GM19372 (cell line): ENCODE measurements at regions not wholly inside any gene's neighbourhood (a gene's known extent, or its start where the extent isn't known, plus 50 kb on each side); places are given as distances from the start of the nearest gene placed in this dataset.
"Not testable (repeated sequence)": the region's sequence is repeated elsewhere in the genome, so short reads cannot be mapped to it uniquely, and the experiment has no call there.

Experiments
- ATAC-seq: cut with Tn5 transposase; IDR thresholded peaks from one replicate; pipeline ENCODE4 v1.9.1; 2021; ENCODE audit warnings: mild to moderate bottlenecking, low read depth, moderate library complexity; ENCODE audit not compliant: unreplicated experiment

DNA sequence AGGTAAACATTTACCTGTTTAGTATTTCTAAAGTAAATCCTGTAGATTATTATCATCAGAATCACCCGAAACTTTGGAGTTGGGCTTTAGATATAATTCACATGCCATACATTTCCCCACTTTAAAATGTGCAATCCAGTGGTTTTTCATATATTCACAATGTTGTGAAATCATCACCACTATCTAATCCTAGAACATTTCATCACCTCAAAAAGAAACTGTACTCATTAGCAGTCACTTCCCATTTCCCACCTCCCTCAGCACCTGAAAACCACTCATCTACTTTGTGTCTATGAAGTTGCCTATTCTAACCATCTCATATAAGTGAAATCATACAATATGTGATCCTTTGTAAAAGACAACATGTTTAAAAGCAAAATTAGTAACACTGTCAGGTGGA, 182.6 kb downstream of the FZD1 start:
- ATAC-seq = no peak

DNA sequence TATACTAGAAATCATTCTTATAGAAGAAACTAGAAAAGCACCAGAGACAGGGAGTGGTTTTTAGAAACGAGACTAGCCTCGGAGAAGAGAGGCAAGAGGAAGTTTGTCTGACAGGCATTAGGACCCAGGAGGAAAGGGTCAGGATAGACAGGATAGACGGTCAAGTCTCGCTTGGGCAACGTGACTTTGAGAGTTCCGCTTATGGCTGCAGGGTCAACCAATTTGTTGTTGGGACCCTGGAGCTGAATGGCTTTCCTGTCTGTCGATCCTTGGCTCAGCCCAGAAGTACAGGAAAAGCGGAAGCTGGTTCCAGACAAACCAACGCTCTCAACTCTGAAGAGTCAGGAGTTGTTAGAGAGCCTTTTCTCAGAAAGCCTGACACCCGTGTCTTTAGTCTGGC, 191.2 kb downstream of the FZD1 start:
- ATAC-seq = no peak

DNA sequence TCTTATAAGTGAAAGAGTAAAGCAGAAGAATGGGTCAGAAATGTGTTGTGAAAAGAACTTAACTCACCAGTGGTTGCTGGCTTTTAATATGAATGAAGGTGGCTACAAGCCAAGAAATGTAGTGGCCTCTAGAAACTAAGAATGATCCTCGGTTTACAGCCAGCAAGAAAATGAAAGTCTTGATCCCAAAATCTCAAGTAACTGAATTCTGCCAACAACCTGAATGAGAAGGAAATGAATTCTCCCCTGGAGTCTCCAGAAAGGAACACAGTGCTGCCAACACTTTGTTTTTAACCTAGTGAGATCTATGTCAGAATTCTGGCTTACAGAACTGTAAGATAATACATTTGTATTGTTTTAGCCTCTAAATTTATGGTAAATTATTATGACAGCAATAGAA, 193.0 kb downstream of the FZD1 start:
- ATAC-seq = no peak

DNA sequence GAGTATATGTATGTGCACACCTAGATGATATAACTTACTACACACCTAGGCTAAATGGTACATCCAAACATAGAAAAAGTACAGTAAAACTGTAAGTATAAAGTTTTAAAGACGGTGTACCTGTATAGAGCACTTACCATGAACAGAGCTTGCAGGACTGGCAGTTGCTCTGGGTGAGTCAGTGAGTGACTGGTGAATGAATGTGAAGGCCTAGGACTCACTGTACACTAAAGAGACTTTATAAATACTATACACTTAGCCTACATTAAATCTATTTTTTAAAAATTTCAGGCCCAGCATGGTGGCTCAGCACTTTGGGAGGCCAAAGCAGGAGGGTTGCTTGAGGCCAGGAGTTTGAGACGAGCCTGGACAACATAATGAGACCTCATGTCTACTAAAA, 195.3 kb downstream of the FZD1 start:
- ATAC-seq = no peak

DNA sequence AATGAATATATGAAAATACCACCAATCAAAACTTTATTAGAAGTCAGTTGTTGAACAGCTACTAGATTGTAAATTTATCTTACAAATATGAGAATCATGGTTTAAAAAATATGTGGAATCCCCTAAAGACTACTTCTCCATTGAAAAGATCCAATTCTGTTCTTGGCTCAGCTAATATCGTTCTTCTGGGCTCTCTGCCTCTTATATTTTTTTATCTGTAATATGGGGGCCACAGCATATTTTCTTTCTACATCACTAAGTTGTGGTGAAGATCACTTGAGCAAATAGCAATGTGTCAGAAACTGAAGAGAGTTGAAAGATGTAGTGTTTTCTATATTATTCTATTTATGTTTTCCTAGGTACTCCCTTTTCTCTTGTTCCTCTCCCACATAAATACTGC, 198.1 kb downstream of the FZD1 start:
- ATAC-seq = no peak

DNA sequence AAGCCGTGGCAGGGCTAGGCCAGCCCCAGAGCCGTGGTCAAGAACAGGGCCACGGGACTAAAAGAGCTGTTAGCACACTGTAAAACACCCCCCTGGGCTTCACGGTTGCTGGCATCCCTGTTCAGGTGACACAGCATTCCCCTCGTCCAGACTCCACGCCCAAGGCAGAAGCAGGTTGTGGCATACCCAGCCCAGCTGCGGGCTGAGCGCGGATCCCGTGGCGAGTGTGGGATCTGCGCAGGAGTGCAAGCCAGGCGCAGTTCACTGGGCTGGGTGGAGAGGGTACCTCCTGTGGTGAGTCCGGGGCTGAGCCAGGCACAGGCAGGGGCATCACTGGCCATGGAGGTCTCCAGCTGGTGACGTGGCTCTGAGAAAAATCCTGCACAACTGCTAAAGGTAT, 199.1 kb downstream of the FZD1 start:
- no peak for ATAC-seq

DNA sequence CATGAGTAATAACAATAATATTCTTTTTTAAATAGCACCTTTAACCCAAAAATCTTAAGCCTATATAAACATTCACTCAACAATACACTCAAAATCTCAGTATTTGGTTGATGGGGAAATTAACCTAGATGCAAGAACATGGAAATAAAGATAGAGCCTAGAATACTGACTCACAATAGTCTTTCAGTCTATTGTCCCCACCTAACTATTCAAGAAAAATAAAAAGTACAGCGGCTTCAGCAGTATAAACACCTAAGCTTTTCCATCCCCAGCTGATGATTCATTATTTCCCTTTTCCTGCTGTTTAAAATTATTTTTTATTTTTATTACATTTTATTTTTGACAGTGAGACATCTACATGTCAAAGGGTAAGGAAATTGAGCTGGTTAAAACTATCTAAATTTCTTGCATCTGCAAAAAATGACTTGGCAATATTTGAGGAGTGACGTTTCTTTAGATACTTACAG, 201.4 kb downstream of the FZD1 start:
- ATAC-seq = no peak

DNA sequence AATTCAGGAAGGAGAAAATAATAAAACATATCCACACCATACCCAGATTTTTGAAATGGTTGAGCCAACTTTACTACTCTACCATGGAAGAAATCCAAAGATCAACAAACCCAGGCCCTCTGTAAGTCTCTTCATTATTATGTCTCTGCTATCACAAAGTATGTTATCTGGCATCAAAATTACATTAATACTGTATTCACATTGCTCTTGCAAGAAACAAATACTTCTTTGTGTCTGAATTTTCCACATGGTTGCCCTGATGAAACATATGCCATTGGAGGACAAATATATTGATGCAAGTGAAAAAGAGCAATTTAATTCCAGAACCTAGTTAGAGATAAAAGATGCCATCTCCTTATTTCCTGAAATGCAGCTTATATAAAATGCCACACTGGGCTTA, 204.0 kb downstream of the FZD1 start:
- no peak for ATAC-seq

DNA sequence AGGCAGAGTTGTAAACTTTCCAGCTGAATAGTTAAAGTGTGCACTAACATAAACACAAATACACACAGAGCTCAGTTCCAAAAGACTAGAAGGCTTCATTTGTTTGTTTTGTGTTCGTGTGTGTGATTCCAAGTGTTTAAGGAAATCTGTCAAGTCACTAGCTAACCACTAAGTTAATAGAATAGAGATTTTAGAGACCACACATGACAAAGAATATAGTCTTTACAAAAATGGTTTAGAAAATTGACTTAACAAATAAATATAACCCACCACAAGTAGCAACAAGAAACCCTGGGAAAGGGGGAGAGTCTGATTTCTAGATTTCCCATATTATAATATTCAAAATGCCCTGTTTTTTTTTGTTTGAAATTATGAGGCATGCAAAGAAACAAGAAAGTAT, 209.4 kb downstream of the FZD1 start:
- ATAC-seq = no peak

DNA sequence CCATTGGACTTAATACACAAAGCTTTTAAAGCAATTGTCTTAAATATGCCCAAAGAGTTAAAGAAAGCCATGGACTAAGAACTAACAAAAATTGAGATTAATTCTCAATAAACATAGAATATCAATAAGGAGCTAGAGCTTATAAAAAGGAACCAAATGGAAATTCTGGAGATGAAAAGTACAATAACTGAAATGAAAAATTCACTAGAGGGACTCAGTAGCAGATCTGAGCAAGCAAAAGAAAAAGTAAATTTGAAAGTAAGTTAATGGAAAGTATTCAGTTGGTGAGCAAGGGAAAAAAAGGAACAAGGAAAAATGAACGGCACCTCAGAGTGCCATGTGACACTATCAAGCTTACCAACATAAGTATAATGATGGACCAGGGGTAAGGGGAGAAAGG, 209.8 kb downstream of the FZD1 start:
- ATAC-seq = no peak

DNA sequence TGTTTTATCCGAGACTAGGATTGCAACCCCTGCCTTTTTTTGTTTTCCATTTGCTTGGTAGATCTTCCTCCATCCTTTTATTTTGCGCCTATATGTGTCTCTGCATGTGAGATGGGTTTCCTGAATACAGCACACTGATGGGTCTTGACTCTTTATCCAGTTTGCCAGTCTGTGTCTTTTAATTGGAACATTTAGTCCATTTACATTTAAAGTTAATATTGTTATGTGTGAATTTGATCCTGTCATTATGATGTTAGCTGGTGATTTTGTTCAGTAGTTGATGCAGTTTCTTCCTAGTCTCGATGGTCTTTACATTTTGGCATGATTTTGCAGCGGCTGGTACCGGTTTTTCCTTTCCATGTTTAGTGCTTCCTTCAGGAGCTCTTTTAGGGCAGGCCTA, 216.2 kb downstream of the FZD1 start:
- ATAC-seq = not testable (repeated sequence)

DNA sequence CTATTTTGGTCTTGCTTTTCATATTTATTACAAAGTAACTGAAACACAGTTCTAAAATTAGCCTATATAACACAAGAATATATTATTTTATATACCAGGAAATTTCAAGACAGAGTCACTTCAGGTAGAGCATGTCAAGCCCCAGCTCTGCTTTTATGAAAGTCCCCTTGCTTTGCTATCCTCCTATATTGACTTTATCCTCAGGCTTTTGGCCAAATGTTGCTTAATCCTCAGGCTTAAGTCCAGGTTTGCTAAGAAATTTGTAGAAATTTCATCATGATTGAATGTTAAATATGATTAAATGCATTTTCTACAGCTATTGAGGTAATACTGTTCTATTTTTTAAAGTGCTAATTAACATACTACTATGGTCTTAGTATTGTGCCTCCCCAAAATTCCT, 227.6 kb downstream of the FZD1 start:
- ATAC-seq = no peak

DNA sequence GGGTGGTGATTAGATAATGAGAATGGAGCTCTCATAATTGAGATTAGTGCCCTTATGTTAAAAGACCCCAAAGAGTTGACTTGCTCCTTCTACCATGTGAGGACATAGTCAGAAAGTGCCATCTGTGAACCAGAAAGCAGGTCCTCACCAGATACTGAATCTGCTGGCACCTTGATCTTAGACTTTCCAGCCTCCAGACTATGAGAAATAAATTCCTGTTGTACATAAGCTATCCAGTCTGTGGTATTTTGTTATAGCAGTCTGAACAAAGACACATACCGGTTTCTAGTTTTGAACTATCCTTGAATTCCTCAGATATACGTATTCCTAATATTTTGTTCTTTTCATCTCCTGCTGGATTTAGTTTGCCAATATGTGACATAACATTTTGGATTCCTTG, 228.1 kb downstream of the FZD1 start:
- no peak for ATAC-seq

DNA sequence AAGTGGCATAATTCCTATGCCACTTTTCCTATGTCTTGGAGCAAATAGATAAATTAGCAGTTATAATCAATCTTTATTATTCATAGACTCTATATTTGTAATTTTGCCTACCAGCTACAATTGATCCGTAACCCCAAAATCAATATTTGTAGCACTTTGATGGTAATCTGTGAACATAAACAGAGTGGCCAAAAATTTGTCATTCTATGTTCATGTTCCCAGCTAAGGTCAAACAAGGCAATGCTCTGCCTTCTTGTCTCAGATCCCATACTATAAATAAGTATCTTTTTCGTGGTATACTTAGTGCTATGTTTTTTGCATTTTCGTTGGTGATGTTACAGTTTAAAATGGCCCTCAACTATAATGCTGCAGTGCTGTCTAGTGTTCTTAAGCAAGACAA, 228.5 kb downstream of the FZD1 start:
- ATAC-seq = no peak

DNA sequence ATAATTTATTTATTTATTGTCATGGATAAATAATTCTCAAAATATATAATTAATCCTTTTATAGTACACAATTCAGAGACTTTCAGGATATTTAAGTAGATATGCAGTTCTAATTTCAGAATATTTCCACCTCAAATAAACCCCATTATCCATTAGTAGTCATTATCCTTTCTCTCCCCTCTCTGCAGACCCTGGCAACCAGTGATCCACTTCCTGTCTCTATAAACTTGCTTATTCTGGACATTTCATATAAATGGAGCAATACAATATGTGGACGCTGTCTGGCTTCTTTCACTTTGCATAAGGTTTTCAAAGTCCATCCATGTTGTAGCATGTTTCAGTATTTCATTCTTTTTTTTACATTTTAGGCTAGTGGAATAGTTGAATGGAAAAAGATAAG, 230.2 kb downstream of the FZD1 start:
- ATAC-seq = no peak

DNA sequence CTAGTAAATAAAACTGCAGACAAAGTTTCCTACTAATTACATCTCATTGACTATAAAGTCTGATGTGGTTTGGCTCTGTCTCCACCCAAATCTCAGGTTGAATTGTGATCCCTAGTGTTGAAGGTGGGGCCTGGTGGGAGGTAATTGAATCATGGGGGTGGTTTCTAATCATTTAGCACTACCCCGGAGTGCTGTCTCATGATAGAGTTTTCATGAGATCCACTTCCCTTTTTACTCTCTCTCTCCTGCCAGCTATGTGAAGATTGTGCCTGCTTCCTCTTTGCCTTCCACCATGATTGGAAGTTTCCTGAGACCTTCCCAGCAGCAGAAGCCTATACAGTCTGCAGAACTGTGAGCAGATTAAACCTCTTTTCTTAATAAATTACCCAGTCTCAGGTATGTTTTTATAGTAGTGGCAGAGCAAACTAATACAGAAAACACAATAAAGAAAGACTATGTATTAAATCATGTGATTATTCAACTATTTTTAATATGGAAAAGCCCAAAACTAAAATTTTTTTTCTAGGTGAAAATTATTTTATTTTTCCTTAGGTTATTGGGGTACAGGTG, 232.1 kb downstream of the FZD1 start:
- no peak for ATAC-seq

DNA sequence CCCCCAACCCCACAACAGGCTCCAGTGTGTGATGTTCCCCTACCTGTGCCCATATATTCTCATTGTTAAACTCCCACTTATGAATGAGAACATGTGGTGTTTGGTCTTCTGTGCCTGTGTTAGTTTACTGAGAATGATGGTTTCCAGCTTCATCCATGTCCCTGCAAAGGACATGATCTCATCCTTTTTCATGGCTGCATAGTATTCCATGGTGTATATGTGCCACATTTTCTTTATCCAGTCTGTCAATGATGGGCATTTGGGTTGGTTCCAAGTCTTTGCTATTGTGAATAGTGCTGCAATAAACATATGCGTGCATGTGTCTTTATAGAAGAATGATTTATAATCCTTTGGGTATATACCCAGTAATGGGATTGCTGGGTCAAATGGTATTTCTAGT, 233.0 kb downstream of the FZD1 start:
- ATAC-seq = not testable (repeated sequence)

DNA sequence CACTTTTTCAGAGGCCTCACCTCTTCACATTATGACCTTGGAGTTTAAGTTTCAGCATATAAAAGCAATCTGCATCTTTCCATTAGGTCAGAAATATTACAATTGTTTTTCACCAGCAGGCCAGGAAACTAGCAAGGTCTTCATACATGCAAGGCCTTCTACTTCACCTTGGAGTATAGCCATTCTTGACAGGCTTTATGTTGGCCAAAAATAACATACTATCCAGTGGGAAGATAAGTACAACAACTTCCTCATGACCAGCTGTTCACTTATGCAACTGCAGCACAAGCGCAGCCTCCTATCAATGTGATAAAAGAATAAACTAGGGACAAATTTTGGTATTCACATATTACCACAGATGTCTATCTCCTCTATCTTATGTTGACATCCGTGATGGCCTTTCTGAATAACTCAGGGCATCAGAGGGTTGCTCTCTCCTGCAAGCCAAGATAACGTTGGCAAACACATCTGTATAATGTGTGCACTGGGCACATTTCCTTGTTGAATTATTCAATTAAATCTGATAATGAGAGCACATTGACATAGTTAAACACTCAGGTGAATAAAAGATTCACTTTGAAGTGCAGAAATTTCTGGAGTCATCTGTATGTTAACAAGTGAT, 239.8 kb downstream of the FZD1 start:
- ATAC-seq = no peak

DNA sequence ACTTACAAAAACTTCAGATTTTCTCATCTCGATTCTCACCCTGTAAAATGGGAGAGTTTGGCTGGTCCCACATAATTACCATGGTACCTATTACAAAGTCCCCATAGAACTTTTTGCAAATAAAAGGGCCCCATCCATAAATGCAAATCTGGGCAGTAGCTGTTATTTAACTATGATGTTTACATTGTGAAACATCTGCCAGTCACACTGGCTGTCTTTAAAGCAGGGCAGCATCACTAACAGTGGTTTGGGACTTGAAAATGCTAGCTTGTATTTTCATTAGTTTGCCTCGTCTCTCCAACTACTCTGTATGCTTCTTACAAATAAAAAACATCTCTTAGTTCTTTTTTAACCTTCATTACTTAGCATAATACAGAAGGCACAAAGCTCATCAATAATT, 240.7 kb downstream of the FZD1 start:
- no peak for ATAC-seq

DNA sequence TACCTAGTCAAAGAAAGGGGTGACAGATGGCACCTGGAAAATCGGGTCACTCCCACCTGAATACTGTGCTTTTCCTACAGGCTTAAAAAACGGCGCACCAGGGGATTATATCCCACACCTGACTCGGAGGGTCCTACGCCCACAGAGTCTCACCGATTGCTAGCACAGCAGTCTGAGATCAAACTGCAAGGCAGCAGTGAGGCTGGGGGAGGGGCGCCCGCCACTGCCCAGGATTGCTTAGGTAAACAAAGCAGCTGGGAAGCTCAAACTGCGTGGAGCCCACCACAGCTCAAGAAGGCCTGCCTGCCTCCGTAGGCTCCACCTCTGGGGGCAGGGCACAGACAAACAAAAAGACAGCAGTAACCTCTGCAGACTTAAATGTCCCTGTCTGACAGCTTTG, 242.7 kb downstream of the FZD1 start:
- ATAC-seq = not testable (repeated sequence)

DNA sequence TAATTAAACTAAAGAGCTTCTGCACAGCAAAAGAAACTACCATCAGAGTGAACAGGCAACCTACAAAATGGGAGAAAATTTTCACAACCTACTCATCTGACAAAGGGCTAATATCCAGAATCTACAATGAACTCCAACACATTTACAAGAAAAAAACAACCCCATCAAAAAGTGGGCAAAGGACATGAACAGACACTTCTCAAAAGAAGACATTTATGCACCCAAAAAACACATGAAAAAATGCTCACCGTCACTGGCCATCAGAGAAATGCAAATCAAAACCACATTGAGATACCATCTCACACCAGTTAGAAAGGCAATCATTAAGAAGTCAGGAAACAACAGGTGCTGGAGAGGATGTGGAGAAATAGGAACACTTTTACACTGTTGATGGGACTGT, 247.6 kb downstream of the FZD1 start:
- ATAC-seq = not testable (repeated sequence)

DNA sequence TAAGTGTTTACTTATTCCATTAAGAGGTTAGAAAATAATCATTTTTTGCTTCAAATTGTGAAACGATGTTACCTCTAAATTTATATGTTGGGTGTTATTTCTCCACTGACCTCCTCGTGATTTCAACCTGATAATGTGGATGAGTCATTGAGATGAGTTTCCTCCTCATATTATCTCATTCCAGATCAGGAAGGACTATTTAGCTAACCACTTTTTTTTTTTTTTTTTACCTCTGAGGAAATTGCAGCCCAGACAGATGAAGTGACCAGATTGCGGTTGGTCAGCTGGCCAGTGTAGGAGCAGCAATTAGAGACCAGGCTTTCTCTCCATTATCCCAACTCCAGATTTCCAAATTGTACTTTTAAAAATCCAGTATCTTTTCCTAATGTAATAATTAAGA, 248.7 kb downstream of the FZD1 start:
- ATAC-seq = no peak

DNA sequence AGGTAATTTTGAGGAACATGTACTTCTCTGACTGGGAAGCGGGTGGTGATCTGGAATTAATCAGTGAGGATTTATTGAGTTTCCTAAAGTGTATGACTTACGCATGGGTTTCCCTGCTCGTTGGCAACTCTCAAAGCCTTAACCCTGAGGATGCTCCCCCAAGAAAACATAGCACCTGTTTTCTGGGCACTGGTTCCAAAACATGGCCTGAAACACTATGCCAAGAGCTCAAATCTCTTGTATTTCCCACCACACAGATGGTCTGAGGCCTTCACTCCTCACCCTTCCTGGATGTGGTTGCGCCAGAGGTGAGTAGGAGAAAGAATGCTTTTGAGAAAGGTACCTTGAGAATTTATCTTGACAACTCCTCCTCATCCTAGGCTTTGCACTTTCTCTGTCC, 250.4 kb downstream of the FZD1 start:
- no peak for ATAC-seq
